Lower lobe of right lung (tissue), 2 donors: ENCODE measurements at regions not wholly inside any gene's neighbourhood (a gene's known extent, or its start where the extent isn't known, plus 50 kb on each side); places are given as distances from the start of the nearest gene placed in this dataset.

Experiments
- ATAC-seq, 2 donors: fragments of 200-7000 bp; cut with Tn5 transposase; one replicate each; pipeline ENCODE4 v1.9.1; 2020 to 2022; ENCODE audit warnings: mild to moderate bottlenecking in 2 of 2, moderate library complexity in 2 of 2
- DNase-seq: peaks from one replicate; pipeline ENCODE4 v3.0.0-alpha.2; 2020
- H3K27ac ChIP-seq: fragments of 200-600 bp; one replicate; pipeline ENCODE4 v1.8.0; 2022
- H3K27me3 ChIP-seq: fragments of 200-600 bp; one replicate; pipeline ENCODE4 v1.8.0; 2022; ENCODE audit warnings: low read depth
- H3K36me3 ChIP-seq: fragments of 200-600 bp; one replicate; pipeline ENCODE4 v1.8.0; 2022; ENCODE audit warnings: mild to moderate bottlenecking
- H3K4me1 ChIP-seq: fragments of 200-600 bp; one replicate; pipeline ENCODE4 v1.8.0; 2022
- H3K4me3 ChIP-seq: fragments of 200-600 bp; one replicate; pipeline ENCODE4 v1.8.0; 2022; ENCODE audit warnings: mild to moderate bottlenecking
- H3K9me3 ChIP-seq: fragments of 200-600 bp; one replicate; pipeline ENCODE4 v1.8.0; 2022
- intact Hi-C: fragments of 100-400 bp; cut with DNase I; formaldehyde crosslinking; loops from one replicate; pipeline ENCODE4 v1.11.0; 2022
- TF ChIP-seq, protein P1 (sequence below): fragments of 200-600 bp; IDR thresholded peaks from one replicate; pipeline ENCODE4 v1.8.0; 2022; ENCODE audit warnings: antibody characterized with exemption, mild to moderate bottlenecking
- donor health status: DM: no; HTN: yes; CAD: no; lungs with severe emphysema.

DNA sequence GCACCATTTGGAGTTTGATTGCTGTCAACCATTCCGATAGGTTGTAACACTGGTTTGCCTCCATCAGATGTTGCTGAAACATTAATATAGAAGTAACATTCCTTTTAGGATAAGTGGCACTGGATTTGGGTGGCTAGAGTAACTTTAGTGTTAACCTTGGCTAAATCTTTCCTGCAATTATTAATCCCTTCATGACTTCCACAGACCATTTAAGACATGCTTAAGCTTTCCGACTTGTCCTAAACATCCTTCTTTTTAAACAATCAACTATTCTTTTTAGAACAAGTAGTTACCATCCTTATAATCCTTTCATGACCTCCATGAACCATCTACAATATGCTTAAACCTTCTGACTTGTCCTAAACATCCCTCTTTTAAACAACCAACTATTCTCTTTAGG lies 465.5 kb downstream of the DCDC2C start:
- Histone ChIP-seq H3K27me3 (no peaks in the 10 kb centered on the region), H3K9me3 (peaks cover 22% of the 10 kb centered on the region), H3K4me1 (no peaks in the 10 kb centered on the region), H3K36me3 (no peaks in the 10 kb centered on the region), H3K4me3 (no peak overlapping the region), H3K27ac (no peak overlapping the region)
- intact Hi-C loops, result no loop called here
- ATAC-seq (no peak), DNase-seq (no peak)
- TF ChIP-seq, protein P1, sequence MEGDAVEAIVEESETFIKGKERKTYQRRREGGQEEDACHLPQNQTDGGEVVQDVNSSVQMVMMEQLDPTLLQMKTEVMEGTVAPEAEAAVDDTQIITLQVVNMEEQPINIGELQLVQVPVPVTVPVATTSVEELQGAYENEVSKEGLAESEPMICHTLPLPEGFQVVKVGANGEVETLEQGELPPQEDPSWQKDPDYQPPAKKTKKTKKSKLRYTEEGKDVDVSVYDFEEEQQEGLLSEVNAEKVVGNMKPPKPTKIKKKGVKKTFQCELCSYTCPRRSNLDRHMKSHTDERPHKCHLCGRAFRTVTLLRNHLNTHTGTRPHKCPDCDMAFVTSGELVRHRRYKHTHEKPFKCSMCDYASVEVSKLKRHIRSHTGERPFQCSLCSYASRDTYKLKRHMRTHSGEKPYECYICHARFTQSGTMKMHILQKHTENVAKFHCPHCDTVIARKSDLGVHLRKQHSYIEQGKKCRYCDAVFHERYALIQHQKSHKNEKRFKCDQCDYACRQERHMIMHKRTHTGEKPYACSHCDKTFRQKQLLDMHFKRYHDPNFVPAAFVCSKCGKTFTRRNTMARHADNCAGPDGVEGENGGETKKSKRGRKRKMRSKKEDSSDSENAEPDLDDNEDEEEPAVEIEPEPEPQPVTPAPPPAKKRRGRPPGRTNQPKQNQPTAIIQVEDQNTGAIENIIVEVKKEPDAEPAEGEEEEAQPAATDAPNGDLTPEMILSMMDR, result no peak

DNA sequence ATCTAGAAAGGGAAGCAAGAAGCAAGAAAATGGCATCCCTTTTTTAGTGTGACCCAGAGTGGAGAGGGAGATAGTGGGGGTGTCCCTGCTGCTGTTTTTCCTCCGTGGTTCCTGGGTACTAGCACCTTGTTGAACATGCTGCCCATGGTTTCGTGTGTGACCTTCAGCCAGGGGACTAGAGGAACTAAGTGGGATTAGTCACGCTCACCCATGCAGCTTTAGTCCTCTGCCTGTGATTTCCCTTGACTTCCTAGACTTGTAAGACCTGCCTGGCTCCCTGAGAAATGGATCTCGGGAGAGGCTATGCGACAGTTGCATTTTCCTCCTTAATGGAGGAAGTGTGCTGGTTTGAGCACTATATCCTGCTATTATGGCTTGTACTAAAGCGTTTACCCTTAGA lies 471.4 kb downstream of the DCDC2C start:
- Histone ChIP-seq H3K27me3 (no peaks in the 10 kb centered on the region), H3K4me1 (no peaks in the 10 kb centered on the region), H3K36me3 (no peaks in the 10 kb centered on the region), H3K27ac (no peak overlapping the region), H3K4me3 (no peak overlapping the region), H3K9me3 (peaks cover 48% of the 10 kb centered on the region)
- DNase-seq, result no peak
- intact Hi-C loops, result no loop called here
- TF ChIP-seq, protein P1, result no peak
- ATAC-seq, result no peak

DNA sequence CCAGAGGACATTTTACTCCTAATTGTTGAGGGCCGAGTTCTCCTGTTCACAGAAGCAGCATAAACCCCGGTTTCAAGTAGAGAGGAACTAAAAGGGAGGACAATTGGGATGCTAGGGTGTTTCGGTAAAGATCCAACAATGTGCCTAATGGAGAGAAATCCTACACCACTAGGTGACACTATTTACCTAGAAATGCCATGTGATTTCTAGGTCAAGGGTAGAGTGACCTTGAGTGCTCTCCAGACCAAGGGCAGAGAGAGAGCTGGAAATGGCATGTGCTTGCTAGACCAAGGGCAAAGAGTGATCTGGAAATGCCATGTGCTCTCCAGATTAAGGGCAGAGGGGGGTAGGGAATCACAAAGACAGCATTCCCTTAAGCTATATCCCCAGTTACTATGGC lies 472.0 kb downstream of the DCDC2C start:
- ATAC-seq (no peak), DNase-seq (no peak)
- Histone ChIP-seq H3K27me3 (no peaks in the 10 kb centered on the region), H3K4me1 (no peaks in the 10 kb centered on the region), H3K9me3 (peaks cover 48% of the 10 kb centered on the region), H3K36me3 (no peaks in the 10 kb centered on the region), H3K27ac (no peak overlapping the region), H3K4me3 (no peak overlapping the region)
- intact Hi-C loops, result no loop called here
- TF ChIP-seq, protein P1, result no peak

DNA sequence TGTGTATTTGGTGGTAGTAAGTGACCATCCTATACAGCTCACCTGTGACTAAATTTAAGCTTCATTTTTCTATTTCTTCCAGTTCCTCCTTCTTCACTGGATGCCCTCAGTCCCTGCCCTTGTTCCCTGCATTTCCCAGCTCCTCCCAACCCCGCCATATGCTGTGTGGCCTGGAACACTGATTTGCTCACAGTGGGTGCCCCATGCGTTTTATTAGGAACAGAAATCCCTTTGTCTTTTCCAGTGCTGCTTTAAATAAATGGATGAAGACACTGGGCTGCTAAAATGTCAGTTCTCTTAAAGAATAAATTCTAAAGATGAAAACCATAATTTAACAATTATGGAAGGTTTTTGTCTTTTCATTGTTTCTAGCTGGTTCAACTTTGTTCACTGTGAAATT lies 477.3 kb downstream of the DCDC2C start:
- intact Hi-C loops, result no loop called here
- no peaks in the 10 kb centered on the region for H3K4me1 ChIP-seq
- no peak overlapping the region for H3K27ac ChIP-seq
- H3K27me3 ChIP-seq, result no peaks in the 10 kb centered on the region
- TF ChIP-seq, protein P1, result no peak
- H3K36me3 ChIP-seq, result no peaks in the 10 kb centered on the region
- DNase-seq (no peak), ATAC-seq (no peak)
- peaks cover 17% of the 10 kb centered on the region for H3K9me3 ChIP-seq
- no peak overlapping the region for H3K4me3 ChIP-seq

DNA sequence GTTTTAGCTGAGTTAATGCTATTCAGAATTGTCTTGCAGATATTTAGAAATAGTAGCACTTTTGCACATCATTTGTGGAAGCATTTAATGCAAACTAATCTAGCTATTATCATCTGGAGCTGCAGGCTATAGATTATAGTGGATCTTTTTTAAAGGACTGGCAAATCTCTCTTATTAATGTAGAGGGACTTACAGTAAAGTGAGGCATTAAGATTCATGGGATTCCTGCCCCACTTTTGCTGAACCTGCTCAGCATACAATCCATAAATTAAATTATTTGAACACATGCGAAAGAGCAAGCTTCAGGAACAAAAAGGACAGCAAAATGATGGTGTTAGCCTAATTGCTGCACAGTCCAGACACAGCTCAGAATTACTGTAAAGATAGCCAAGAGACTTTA lies 477.7 kb downstream of the DCDC2C start:
- H3K36me3 ChIP-seq, result no peaks in the 10 kb centered on the region
- DNase-seq (no peak), ATAC-seq (no peak)
- peaks cover 13% of the 10 kb centered on the region for H3K9me3 ChIP-seq
- H3K27me3 ChIP-seq, result no peaks in the 10 kb centered on the region
- intact Hi-C loops, result no loop called here
- H3K4me3 ChIP-seq, result no peak overlapping the region
- no peak overlapping the region for H3K27ac ChIP-seq
- H3K4me1 ChIP-seq, result no peaks in the 10 kb centered on the region
- TF ChIP-seq, protein P1, result no peak

DNA sequence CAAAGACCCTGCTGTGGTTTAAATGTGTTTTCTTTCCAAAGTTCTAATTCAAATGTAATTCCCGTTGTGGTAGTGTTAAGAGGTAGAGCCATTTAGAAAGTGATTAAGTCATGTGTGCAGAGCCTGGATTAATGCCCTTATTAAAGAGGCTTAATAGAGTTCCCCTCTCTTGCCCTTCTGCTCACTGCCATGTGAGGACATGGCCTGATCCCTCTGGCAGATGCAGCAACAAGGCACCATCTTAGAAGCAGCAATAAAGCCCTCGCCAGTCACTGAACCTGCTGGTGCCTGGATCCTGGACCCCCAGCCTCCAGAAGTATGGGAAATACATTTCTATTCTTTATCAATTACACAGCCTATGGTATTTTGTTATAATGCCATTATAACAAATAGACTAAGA lies 485.2 kb downstream of the DCDC2C start:
- DNase-seq (no peak), ATAC-seq (no peak)
- H3K27me3 ChIP-seq, result no peaks in the 10 kb centered on the region
- TF ChIP-seq, protein P1, result no peak
- H3K36me3 ChIP-seq, result no peaks in the 10 kb centered on the region
- no peak overlapping the region for H3K27ac ChIP-seq
- H3K4me3 ChIP-seq, result no peak overlapping the region
- intact Hi-C loops, result no loop called here
- H3K9me3 ChIP-seq, result no peaks in the 10 kb centered on the region
- no peaks in the 10 kb centered on the region for H3K4me1 ChIP-seq
